Testis (tissue), 2 donors: ENCODE measurements at regions not wholly inside any gene's neighbourhood (a gene's known extent, or its start where the extent isn't known, plus 50 kb on each side); places are given as distances from the start of the nearest gene placed in this dataset.

ENCODE experiments used
- DNase-seq: peaks from one replicate; pipeline ENCODE4 v3.0.0-alpha.2; 2019
- H3K27ac ChIP-seq, 2 donors: fragments of 200-600 bp; sonication (generic); one replicate each; pipeline ENCODE4 v1.5.1; 2019
- H3K27me3 ChIP-seq: fragments of 200-600 bp; sonication (generic); one replicate; pipeline ENCODE4 v1.5.1; 2019
- H3K36me3 ChIP-seq: fragments of 200-600 bp; sonication (generic); one replicate; pipeline ENCODE4 v1.5.1; 2017; ENCODE audit warnings: low read depth; ENCODE audit errors: missing control alignments
- H3K4me1 ChIP-seq: fragments of 200-600 bp; sonication (generic); one replicate; pipeline ENCODE4 v1.5.1; 2019
- H3K4me3 ChIP-seq, 2 donors: fragments of 200-600 bp; sonication (generic); one replicate each; pipeline ENCODE4 v1.5.1; 2017 to 2019
- H3K9me3 ChIP-seq: fragments of 200-600 bp; sonication (generic); one replicate; pipeline ENCODE4 v1.5.1; 2017
- CTCF ChIP-seq, 3 experiments: fragments of 450-650 bp in 2 of 3; fragments of 200-600 bp in 1 of 3; sonication (generic) in 1 of 3; IDR thresholded peaks; one replicate each; pipeline ENCODE4 v1.5.1; 2016 to 2019; ENCODE audit warnings: antibody characterized with exemption in 3 of 3, mild to moderate bottlenecking in 2 of 3, moderate library complexity in 1 of 3
- POLR2A ChIP-seq: fragments of 450-650 bp; IDR thresholded peaks from one replicate; pipeline ENCODE4 v1.6.1; 2017; ENCODE audit warnings: antibody characterized with exemption, mild to moderate bottlenecking, moderate library complexity
- WGBS, 2 donors: methylation state at CpG; one replicate each; pipeline ENCODE4 v1.1.5; 2018; 5-methylcytosine and 5-hydroxymethylcytosine counted together
- intact Hi-C: fragments of 100-400 bp; cut with DNase I; formaldehyde crosslinking; loops from one replicate; pipeline ENCODE4 v1.15.1; 2023; ENCODE audit warnings: low total_unique reads

- intact Hi-C loops, result no loop called here
- no peaks in the 10 kb centered on the region for H3K27me3 ChIP-seq
- no peak overlapping the region for H3K4me3 ChIP-seq
- H3K9me3 ChIP-seq, result no peaks in the 10 kb centered on the region
- 83 to 93% methylated on average over 3 of the region's 3 CpGs for WGBS, 2 donors
- H3K4me1 ChIP-seq, result no peaks in the 10 kb centered on the region
- no peak for DNase-seq
- no peaks in the 10 kb centered on the region for H3K36me3 ChIP-seq
- no peak for TF ChIP-seq CTCF (IDR thresholded peaks at IDR 0.05)
- TF ChIP-seq POLR2A, result no peak
- no peak overlapping the region for H3K27ac ChIP-seq
These were observed 108.1 kb downstream of the ZFAND4 start for GRCh38 chr10:45564303-45564959.

GRCh38 chr10:45561952-45562351 is 110.6 kb downstream of the ZFAND4 start:
- no peak for TF ChIP-seq CTCF (IDR thresholded peaks at IDR 0.05)
- no peak for TF ChIP-seq POLR2A
- Histone ChIP-seq H3K27me3 (no peaks in the 10 kb centered on the region), H3K4me3 (no peak overlapping the region), H3K27ac (no peak overlapping the region), H3K4me1 (no peaks in the 10 kb centered on the region), H3K36me3 (no peaks in the 10 kb centered on the region), H3K9me3 (no peaks in the 10 kb centered on the region)
- DNase-seq, result no peak
- intact Hi-C loops, result no loop called here

GRCh38 chr10:45560262-45560661 is 112.3 kb downstream of the ZFAND4 start:
- Histone ChIP-seq H3K36me3 (no peaks in the 10 kb centered on the region), H3K27ac (no peak overlapping the region), H3K9me3 (no peaks in the 10 kb centered on the region), H3K27me3 (no peaks in the 10 kb centered on the region), H3K4me1 (no peaks in the 10 kb centered on the region), H3K4me3 (no peak overlapping the region)
- TF ChIP-seq POLR2A (no peak), CTCF (IDR thresholded peaks at IDR 0.05) (no peak)
- intact Hi-C loops, result no loop called here
- WGBS, 2 donors, result 93 to 94% methylated on average over 10 of the region's 10 CpGs
- DNase-seq, result no peak

GRCh38 chr10:45558425-45558824 is 114.1 kb downstream of the ZFAND4 start:
- Histone ChIP-seq H3K27me3 (no peaks in the 10 kb centered on the region), H3K27ac (no peak overlapping the region), H3K4me3 (no peak overlapping the region), H3K36me3 (no peaks in the 10 kb centered on the region), H3K9me3 (no peaks in the 10 kb centered on the region), H3K4me1 (no peaks in the 10 kb centered on the region)
- 83 to 89% methylated on average over 7 of the region's 7 CpGs for whole genome bisulfite sequencing, 2 donors
- DNase-seq, result no peak
- intact Hi-C loops, result no loop called here
- TF ChIP-seq POLR2A, result no peak
- TF ChIP-seq CTCF (IDR thresholded peaks at IDR 0.05), result no peak

GRCh38 chr10:45557275-45557905 is 115.2 kb downstream of the ZFAND4 start:
- no peak for DNase-seq
- Histone ChIP-seq H3K4me1 (no peaks in the 10 kb centered on the region), H3K9me3 (no peaks in the 10 kb centered on the region), H3K4me3 (no peak overlapping the region), H3K36me3 (no peaks in the 10 kb centered on the region), H3K27me3 (no peaks in the 10 kb centered on the region), H3K27ac (no peak overlapping the region)
- intact Hi-C loops, result no loop called here
- TF ChIP-seq POLR2A (no peak), CTCF (IDR thresholded peaks at IDR 0.05) (no peak)
- 67 to 72% methylated on average over 9 of the region's 9 CpGs for WGBS, 2 donors
